ACHN (cell line): ENCODE measurements at regions not wholly inside any gene's neighbourhood (a gene's known extent, or its start where the extent isn't known, plus 50 kb on each side); places are given as distances from the start of the nearest gene placed in this dataset.
"Not testable (repeated sequence)": the region's sequence is repeated elsewhere in the genome, so short reads cannot be mapped to it uniquely, and the experiment has no call there.

ENCODE experiments used
- DNase-seq: peaks from one replicate; pipeline ENCODE4 v3.0.0-alpha.2; 2015
- in situ Hi-C: cut with HindIII; loops from 2 replicates; pipeline ENCODE4 v1.10.0; 2017; ENCODE audit warnings: low sequenced_read_pairs, low pct_ligation_motif_present, low pct_unique_long_range_greater_than_20kb

DNA sequence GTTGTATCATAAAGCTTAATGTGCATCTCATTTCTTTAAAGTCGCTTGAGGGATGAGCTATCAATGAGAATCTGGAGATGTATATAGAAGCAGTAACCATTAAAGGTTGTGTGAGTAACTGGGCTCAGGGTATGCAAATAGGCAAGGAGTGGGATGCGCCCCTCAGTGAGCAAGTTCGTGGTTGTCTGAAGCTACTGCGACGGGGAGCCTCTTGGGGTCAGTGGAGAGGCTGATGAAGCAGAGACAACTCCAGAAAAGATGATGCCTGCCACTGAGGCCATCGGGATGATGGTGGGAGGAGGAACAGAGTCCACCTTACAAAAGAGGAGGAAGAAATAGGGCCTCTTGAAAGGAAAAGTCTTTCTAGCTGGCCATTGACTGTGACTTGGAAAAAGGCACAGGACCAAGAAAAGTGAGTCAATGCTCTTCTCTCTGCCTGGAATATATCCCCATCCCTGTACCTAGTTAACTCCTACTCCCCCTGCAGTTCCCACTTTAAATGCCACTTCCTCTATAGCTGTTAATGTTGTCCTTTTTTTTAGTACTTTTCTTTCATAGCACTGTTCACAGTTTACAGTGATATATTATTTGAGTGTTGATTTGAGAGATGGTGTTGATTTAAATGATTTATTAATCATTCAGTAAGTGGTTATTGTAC lies 51.4 kb upstream of the LSM6 start:
- no peak for DNase-seq
- in situ Hi-C loops, result no loop called here

DNA sequence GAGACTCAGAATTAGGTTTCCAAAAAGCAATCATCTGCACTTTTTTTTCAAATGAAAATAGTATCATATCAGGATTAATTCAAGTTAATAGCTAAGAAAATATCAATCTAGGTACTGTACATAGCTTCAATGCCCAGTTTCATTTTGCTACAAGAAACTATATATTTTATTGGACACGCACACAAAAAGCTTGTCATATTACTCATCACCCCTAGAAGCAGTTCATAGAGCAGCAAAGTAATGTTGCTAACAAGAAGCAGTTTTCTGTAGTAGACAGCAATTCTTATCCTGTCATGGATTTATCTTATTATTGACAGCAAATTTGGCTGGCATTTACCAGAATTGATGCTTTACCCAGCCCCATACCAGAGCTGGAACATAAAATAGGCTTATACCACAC lies 52.3 kb upstream of the LSM6 start:
- in situ Hi-C loops, result no loop called here
- DNase-seq, result no peak

DNA sequence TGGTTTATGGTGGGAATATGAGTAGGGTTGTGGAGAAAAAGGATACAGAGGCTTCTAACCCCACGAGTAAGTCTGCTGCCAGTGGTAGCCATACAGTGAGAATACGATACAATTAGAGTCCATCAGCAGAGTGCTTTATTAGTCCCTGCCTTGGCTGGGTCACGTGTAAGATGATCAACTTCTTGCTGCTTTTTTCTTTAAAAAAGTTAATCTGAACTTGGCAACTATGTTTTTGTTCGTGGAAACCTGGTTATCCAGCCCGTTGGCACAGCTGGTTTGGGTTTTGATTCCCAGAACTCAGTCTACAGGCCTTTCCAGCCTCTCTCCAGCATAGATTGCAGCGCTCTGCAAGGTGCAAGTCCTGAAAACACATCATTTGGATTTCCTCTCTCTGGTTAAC lies 53.1 kb upstream of the LSM6 start:
- in situ Hi-C loops, result no loop called here
- DNase-seq, result no peak

DNA sequence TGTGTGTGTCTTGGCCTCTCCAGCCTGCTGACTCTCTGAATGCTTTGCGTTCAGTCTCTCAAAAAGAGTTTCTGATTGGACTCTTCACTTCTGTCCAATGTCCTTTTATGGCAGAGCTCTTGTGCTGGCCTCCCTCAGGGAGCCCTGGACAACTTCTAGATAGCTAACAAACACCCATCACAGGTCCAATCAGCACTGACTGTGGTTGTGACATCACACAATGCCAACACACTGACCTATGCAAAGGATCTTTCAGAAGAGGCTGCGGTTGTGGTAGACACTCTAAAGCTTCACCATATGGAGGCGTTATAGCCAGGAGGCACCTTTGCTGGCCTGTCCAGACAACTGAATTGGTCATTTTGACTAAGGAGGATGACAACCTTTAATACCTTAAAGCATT lies 53.8 kb upstream of the LSM6 start:
- DNase-seq, result no peak
- in situ Hi-C loops, result no loop called here

DNA sequence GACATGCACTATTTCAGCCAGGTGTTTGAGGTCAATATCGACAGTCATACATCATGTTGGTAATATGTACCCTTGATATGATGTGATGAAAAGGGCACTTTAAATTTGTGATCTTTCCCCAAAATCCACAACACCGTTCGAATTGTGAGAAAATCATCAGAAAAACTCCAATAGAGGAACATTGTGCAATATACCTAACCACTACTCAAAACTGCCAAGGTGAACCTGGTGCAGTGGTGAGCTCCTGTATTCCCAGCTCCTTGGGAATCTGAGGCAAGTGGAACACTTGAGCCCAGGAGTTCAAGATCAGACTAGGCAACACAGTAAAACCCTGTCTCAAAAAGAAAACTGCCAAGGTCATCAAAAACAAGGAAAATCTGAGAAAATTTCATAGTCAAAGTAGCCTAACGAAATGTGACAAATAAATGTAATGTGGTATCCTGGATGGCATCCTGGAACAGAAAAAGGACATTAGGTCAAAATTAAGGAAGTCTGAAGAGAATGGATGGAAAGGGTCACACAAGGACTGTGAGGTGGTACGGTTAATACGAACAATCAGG lies 55.6 kb upstream of the LSM6 start:
- DNase-seq, result no peak
- in situ Hi-C loops, result no loop called here

DNA sequence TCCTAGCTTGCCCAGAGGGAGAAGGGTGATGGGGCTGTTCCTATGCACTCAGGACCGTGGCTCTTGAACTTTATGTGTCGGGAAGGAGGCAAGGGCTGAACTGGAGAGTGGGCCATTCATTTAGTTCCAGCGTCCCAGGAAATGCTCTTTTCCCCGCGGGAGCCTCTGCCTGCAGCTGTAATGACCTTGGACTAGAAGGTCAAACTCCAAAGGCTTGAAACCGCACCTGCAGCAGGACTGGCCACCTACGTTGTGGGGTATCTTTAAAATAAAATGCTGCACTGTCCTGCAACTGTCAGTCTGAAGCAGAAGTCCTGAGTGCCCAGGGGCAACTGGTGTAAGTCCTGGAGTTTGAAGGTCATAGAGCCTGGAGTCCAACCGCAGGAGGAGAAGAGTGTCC lies 61.5 kb upstream of the LSM6 start:
- no peak for DNase-seq
- in situ Hi-C loops, result no loop called here

DNA sequence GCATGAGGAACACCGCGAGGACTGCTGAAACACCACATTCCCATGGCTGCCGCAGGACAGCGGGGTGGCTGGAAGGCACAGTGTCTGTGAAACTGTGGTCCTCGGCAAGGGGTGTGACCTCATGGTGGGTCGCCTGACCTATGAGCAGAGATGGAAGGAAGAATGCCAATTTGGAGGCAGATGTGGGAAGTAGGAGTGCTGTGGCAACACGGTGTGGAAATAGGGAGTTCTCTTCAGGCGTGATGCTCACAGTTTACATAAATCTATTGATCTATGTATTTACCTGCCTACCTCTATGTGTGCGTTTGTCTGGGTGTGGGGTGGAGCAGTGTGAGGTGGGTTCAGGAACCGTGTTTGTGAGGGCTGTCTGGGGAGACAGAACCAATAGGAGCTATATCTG lies 62.3 kb upstream of the LSM6 start:
- in situ Hi-C loops, result no loop called here
- DNase-seq, result no peak

DNA sequence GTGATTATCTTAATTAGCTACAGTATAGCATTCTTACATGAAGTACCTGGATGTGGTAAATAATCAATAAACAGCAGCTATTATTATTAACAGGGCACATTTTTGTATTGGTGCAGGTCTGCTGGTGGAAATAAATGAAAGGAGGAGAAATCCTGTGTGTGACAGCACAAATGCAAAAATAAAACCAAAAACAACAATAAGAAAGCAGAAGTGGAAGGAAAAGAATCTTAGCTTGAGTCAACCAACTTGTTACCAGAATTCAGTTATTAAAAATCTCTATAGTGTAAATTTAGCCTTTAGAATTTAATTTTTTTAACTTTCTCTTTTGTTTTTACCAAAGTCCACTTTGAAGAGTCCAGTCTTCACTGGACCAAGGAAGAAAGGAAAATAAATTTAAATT lies 63.1 kb upstream of the LSM6 start:
- in situ Hi-C loops, result no loop called here
- DNase-seq, result no peak

DNA sequence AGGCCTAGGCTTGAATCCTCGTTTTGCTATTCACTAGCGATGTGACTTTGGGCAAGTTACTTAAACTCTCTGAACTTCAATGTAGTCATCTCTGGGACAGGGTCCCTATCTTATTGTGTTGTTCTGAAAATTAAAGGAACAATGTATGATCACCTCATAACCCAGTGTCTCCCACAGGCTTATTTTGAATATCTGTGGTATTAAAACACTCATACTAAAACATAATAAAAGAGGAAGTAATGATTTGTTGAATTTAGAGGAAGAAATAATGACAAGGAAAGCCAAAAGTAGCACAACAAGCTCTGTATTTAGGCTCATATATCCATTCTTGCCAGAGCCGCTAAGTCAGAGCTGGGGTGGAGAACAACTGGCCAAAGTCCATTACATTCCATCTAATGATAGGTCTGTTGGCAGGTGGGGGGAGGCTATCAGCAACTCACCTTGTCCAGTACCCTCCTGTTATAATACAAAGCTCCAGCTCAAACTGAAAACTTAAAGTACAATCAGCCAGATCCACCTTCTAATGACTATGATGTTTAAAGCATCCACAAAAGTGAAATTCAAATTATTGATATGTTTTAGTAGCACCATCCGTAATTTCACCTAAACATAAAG lies 64.5 kb upstream of the LSM6 start:
- in situ Hi-C loops, result no loop called here

DNA sequence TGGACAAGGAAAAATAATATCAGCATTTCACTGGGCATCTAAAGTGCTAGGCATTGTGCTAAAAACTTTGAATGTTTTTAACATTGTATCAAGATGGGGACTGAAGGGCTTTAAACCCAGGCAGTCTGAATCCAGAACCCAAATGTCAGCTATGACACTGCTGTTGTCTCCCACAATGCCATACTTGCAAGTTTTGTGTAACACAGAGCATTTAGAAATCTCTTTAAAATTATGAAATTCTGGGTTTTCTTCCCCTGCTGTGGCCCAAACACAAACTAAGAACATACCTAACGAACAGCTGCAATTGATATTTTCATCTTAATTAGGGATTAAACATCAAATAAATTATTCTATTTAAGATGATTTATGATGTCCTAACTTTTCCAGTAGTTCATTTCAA lies 66.8 kb upstream of the LSM6 start:
- no peak for DNase-seq
- in situ Hi-C loops, result no loop called here

More for the DNA sequence above, 64.5 kb upstream of the LSM6 start:
- no peak for DNase-seq

DNA sequence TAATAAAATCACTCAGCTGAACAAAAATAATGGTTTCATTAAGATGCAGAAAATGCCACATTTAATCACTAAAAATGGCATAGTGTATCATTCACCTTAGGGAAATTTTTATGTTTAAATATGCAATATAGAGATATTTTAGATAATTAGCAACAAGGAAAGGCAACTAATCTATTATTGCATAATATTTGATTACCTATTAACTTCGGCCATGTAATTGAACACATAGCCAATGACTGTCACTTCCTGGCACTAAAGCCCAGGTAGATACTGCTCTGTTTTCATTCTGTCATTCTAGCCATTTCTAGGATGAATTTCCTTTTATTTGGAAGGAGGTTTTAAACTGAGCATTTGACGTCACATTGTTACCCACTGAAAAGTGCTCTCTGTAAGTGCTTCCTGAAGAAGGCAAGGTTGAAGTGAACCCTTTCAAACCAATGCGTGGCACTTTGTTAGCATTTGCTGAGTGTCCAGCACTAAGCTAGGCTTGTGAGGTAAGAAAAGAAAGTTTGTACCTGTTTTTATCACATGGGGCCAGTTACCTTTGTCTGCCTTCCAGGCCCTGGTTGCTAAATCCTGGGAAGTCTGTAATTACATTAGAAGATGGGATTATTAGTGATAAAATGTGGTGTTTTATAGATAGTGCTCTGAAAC lies 67.8 kb upstream of the LSM6 start:
- DNase-seq, result no peak
- in situ Hi-C loops, result no loop called here

DNA sequence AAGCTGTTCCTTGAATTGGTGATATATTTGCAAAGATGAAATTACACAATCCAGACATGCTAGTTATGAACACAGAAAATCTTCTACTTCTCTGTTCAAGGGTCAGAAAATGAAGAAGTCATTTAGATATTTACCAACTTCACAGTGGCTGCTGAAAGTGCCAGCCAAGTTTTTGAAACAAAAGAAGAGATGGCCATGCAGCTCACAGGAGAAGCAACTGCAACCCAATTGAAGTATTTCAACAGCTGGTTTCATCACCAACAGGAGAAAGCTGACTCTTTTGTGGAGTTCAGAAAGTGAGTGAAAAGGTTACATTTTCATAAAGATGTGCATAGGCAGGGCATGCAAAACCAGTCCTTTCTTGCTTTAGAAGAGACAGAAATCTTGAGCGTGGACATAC lies 70.1 kb upstream of the LSM6 start:
- in situ Hi-C loops, result no loop called here
- DNase-seq, result no peak

DNA sequence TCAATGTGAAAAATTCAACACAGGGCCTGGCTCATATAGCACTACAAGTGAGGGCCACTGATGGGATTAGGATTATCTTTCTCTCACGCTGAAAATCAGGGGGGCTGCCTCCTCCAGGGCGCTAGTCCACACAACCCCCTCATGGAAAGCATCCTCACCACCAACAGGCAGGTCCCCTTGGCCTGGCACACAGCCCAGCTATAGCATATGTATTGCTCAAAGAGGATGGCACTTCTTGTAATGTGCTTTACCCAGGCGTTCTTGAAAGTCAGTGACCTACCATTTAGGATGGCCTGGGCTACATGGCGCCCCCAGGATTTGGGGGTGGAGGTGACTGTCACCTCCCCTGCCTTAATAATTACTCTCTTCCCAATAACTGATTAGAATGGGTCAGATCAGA lies 71.0 kb upstream of the LSM6 start:
- DNase-seq, result no peak
- in situ Hi-C loops, result no loop called here

DNA sequence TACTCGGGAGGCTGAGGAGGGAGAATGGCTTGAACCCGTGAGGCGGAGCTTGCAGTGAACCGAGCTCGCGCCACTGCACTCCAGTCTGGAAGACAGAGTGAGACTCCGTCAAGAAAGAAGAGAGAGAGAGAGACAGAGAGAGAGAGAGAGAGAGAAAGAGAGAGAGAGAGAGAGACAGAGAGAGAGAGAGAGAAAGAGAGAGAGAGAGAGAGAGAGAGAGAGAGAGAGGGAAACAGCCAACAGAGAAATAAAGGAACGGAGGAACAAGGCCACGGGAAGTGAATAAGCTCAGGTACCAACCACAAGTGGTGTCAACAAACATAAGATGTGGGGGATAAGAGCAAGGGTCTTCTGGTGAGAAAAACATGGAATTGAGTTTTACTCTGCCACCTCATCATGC lies 71.5 kb upstream of the LSM6 start:
- DNase-seq, in situ Hi-C loops: not testable (repeated sequence)

DNA sequence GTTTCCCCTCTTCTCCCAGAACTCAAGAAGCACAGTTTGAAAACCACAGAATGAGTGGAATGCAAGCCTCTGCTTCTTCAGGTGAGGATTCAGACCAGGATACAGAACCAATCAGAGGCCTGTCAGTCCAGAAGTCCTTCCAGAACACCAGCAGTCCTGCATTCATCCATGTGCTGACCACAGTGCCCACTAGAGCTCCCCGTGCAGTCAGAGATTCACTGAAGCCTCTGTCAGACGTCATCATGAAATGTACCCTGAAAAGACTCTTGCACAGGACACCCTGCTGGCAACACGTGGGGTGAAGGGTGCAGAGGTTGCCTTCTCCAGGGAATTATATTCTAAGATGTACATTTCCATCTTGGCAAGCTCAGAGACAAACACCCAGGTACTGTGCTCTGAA lies 75.9 kb upstream of the LSM6 start:
- in situ Hi-C loops, result no loop called here
- no peak for DNase-seq

DNA sequence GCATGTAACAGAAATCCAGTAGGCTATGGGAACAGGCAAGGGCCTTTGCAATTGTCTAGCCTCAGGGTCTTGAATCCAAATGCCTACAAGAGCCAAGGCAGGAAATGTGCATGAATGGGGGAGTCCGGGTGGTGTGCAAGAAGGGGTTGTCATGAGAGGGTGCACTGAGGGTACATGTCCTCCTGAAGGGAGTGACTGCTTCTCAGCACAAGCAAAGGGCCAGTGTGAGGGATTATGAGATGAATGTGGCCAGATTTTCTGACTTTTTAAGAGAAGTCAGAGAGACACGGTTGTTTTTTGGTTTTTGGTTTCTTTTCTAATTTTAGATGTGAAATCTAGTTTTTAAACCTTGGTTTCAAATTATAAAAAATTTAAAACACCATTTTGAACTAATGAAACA lies 76.5 kb upstream of the LSM6 start:
- no peak for DNase-seq
- in situ Hi-C loops, result no loop called here

DNA sequence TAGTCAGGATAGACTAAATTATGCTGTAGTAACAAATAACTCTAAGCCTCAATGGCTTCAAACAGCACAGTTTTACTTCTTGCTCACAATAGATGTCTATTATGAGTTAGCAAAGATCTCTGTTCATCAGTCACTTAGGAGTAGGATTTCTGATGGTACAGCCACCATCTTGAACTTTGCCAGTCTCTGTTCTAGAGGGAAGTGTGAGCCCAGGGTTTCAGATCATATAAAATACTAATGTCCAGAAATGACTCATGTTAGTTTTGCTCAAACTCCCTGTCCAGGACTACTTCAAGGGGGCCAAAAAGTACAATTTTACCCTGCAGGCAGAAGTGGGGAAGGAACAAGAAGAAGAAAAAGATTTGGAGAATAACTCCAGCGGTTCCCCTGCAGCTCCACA lies 77.1 kb upstream of the LSM6 start:
- in situ Hi-C loops, result no loop called here
- no peak for DNase-seq

DNA sequence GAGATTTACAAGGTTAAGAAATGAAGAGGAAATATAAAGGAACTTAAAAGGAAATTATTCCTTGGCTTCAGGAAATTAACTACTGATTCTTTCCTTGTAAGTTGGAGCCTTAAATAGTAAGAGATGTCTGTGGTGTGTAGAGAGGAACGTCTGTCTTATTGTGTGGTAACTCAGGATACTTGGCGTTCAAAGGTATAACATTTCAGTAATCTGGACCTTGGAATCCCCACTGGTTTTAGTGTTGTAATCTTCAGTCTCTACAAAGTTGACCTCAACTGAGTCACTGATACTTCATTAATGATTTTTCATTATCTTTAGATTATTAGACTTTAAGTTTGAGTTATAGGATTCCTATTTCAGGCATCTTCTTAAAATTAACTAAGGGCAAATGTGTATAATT lies 79.1 kb upstream of the LSM6 start:
- DNase-seq, result no peak
- in situ Hi-C loops, result no loop called here

DNA sequence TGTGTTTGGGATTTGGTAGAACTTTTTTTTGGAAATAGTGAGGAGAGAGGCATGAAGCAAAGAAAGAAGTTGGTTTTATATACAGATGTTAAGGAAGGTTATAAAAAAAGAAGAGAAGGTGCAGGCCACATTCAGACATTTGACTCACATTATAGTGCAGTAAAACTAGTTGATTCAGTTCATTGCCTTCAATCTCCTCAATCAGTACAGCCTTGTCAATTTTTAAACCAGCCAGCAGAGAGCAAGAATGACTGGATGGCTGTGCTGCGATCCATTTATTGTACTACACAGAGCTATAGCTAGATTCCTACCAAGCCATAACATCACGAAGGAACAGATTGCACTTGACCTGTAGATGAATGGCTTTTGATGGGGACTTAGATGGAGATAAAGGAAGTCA lies 79.7 kb upstream of the LSM6 start:
- peak; percentile 68 for DNase-seq
- in situ Hi-C loops, result no loop called here

DNA sequence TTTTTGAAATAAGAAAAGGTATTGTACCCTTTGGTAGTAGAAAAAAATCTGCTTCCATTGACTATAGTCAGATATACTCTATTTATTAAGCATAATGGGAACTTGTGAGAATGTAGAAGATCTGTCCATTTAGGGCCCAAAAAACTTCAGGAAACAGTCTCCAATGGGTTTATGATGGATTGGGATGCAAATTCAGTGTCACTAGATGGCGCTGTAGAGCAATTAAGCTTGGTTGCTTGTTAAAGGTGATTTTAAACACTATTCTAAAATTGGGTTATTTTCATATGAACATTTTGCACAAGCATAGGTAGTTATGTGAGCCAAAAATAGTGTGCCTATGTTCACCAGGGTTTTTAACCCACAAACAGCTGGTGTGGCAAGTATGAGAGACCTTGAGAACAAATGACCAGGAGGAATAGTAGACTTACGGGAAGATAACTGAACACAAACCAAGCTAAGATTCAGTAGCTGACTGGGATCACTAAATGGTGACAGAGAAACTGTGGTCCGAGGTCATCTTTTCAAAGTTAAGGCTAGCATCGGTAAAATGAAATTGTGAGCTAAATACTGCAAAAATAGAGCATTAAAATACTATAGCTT lies 80.3 kb upstream of the LSM6 start:
- in situ Hi-C loops, result no loop called here
- peak; percentile 63 for DNase-seq
